SJSA1 (cell line): ENCODE measurements at regions not wholly inside any gene's neighbourhood (a gene's known extent, or its start where the extent isn't known, plus 50 kb on each side); places are given as distances from the start of the nearest gene placed in this dataset.

Source experiments
- DNase-seq, 2 experiments: peaks; one replicate each; pipeline ENCODE4 v3.0.0-alpha.2; 2015 to 2020; ENCODE audit warnings: low spot score in 2 of 2, low read depth in 1 of 2
- H3K27ac ChIP-seq: fragments of 250-450 bp; sonication (Bioruptor Pico); 2 replicates; pipeline ENCODE4 v1.5.1; 2020; ENCODE audit warnings: mild to moderate bottlenecking, moderate library complexity
- H3K27me3 ChIP-seq: fragments of 250-450 bp; sonication (Bioruptor Pico); replicated peaks from 2 replicates; pipeline ENCODE4 v1.5.1; 2020; ENCODE audit warnings: mild to moderate bottlenecking, moderate library complexity
- H3K36me3 ChIP-seq: fragments of 250-450 bp; sonication (Bioruptor Pico); 2 replicates; pipeline ENCODE4 v1.5.1; 2020; ENCODE audit warnings: mild to moderate bottlenecking
- H3K4me1 ChIP-seq: fragments of 250-450 bp; sonication (Bioruptor Pico); replicated peaks from 2 replicates; pipeline ENCODE4 v1.6.1; 2021; ENCODE audit warnings: mild to moderate bottlenecking
- H3K4me3 ChIP-seq: fragments of 250-450 bp; sonication (Bioruptor Pico); 2 replicates; pipeline ENCODE4 v1.5.1; 2020; ENCODE audit warnings: mild to moderate bottlenecking
- H3K9me3 ChIP-seq: fragments of 250-450 bp; sonication (Bioruptor Pico); replicated peaks from 2 replicates; pipeline ENCODE4 v1.5.1; 2020; ENCODE audit warnings: mild to moderate bottlenecking

DNA sequence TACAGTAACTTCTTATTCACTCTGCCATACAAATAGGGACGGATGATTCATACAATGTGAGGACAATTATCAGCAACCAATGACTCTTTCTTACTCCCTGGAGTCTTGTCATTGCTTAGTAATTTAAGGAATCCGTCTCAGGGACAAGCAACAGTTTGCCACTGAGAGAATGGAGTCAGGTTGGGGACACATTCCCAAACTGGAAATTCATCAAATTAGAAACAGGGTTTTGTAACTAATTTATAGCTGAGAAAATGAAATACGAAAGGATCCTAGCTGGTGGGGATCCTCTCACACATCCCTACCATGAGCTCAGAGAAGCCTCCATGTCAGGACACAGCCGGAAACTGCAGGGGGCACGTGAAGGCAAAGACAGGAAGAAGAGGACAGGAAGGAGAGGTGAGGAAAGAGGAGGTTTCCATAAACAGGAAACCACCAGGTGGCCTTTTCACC lies 50.4 kb upstream of the KDR start:
- H3K27me3 ChIP-seq: no peaks in the 10 kb centered on the region
- peaks cover 45% of the 10 kb centered on the region for H3K36me3 ChIP-seq
- peak; percentile 69 to 95 for DNase-seq
- peak overlapping the region; percentile 54 for H3K4me3 ChIP-seq
- peaks cover 77% of the 10 kb centered on the region for H3K4me1 ChIP-seq
- H3K9me3 ChIP-seq: no peaks in the 10 kb centered on the region
- H3K27ac ChIP-seq: peak overlapping the region; percentile 99

- Histone ChIP-seq H3K27me3 (no peaks in the 10 kb centered on the region), H3K4me1 (peaks cover 79% of the 10 kb centered on the region), H3K36me3 (peaks cover 52% of the 10 kb centered on the region), H3K27ac (peak overlapping the region; percentile 99), H3K9me3 (no peaks in the 10 kb centered on the region), H3K4me3 (peak overlapping the region; percentile 54)
- no peak for DNase-seq
These were observed 51.1 kb upstream of the KDR start for GRCh38 chr4:55176497-55176896.

DNA sequence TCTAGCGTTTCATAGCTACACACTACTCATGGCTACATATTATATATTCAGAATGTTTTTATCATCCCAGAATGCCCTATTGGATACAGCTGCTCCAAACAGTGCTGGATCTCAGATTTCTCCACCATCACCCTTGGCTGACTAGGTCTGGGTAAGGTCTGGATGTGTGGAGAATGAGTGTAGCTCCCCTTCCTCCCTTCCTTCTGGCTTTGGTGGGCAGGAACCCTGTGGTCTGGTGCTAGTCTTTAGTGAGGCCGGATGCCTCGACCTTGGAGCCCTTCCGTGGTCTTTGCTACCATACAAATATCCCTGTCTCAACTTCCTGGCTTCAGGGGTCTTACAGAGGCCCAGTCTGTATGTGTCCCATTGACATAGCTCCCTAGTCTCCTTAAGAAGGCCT lies 52.1 kb upstream of the KDR start:
- peak overlapping the region; percentile 54; the same call in 1 of the 2 replicates for H3K4me3 ChIP-seq
- peak overlapping the region; percentile 99 for H3K27ac ChIP-seq
- DNase-seq: no peak
- H3K4me1 ChIP-seq: peaks cover 80% of the 10 kb centered on the region
- H3K27me3 ChIP-seq: no peaks in the 10 kb centered on the region
- H3K36me3 ChIP-seq: peaks cover 59% of the 10 kb centered on the region
- H3K9me3 ChIP-seq: no peaks in the 10 kb centered on the region

DNA sequence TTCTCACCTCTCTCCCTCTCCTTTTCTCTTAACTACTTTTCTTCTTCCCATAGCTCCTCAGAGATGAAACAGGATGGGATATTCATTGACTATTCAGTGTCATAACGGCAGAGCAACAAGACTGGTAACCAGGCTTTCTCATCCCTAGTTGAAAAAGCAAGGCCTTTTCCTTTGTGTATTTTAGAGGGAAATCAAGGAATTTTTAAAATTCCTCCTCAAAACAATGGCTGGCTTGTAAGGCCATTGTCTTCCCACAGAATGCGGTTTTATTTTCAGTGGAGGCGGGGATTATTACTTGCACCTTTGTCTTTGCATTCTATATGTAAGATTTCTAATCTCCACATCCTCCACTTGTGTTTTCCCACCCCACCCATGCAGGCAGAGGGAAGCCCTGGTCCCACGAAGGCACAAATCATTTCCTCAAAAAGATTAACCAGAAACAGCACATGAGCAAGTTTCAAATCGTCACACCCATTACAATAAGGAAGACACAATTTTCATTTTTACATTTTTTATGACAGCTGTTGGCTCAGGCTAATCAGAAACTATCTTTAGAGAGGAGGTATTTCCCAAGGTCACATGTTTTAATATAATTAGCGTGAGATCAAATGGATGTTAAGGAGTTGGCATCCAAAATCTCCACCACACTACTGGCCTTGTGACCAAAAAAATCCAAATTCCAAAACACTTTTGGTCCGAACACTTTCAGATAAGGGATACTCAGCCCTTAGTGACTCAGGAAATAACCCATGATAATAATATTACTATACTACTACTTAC lies 53.0 kb upstream of the KDR start:
- Histone ChIP-seq H3K27me3 (no peaks in the 10 kb centered on the region), H3K4me3 (peak overlapping the region; percentile 54; the same call in 1 of the 2 replicates), H3K9me3 (no peaks in the 10 kb centered on the region), H3K27ac (peak overlapping the region; percentile 99), H3K36me3 (peaks cover 65% of the 10 kb centered on the region), H3K4me1 (peaks cover 78% of the 10 kb centered on the region)
- peak in 1 of 2 experiments; percentile 65 for DNase-seq

GRCh38 chr4:55181010-55182005 lies 55.9 kb upstream of the KDR start:
- Histone ChIP-seq H3K4me3 (no peak overlapping the region), H3K27me3 (no peaks in the 10 kb centered on the region), H3K4me1 (peaks cover 70% of the 10 kb centered on the region), H3K27ac (no peak overlapping the region), H3K36me3 (peaks cover 70% of the 10 kb centered on the region), H3K9me3 (no peaks in the 10 kb centered on the region)
- no peak for DNase-seq

- DNase-seq: peak; percentile 82 to 84
- H3K4me3 ChIP-seq: no peak overlapping the region
- no peaks in the 10 kb centered on the region for H3K27me3 ChIP-seq
- peaks cover 45% of the 10 kb centered on the region for H3K36me3 ChIP-seq
- peak overlapping the region; percentile 43 for H3K27ac ChIP-seq
- H3K9me3 ChIP-seq: no peaks in the 10 kb centered on the region
- H3K4me1 ChIP-seq: peaks cover 47% of the 10 kb centered on the region
These were observed 58.7 kb upstream of the KDR start for GRCh38 chr4:55183926-55184599.

DNA sequence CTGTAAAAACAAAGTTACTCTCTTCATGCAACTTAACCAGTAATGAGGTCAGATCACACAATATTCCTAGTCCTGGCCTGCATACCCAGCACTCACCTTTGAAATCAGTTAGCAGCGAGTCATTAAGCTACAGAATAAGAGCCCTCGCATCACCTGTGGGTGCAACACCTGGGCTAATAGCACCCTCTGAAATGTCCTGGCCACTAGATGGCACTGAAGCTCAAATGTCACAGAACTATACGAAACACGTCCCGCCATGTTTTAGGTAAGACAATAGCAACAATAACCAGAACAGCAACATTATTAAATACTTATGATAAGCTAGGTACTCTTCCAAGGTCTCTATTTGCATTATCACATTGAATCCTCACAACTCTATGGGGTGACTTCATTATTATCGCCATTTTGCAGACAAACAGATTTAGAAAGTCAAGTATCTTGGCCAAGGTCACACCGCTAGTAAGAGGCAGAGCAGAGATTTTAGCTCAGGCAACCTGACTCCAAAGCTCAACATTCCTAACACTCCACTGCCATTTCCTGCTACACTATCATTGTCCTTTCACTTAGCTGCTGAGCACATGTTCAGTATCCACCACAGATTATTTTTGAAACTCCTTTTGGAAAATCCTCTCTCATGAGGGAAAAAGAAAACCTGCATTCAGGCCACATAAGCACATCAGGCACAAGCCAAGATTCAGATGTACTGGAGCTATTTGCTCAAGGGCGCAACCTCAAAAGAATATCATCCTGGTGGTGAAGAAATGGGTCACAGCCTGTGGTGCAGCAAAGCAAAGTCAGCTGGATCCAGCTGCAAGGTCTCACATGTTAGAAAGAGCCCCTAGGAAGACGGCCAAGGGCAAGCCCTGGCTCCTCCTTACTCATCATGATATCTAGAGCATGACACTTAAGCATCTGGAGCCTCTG lies 59.5 kb upstream of the KDR start:
- H3K9me3 ChIP-seq: no peaks in the 10 kb centered on the region
- no peak for DNase-seq
- no peaks in the 10 kb centered on the region for H3K27me3 ChIP-seq
- peaks cover 47% of the 10 kb centered on the region for H3K4me1 ChIP-seq
- H3K27ac ChIP-seq: peak overlapping the region; percentile 43
- no peak overlapping the region for H3K4me3 ChIP-seq
- peaks cover 37% of the 10 kb centered on the region for H3K36me3 ChIP-seq

GRCh38 chr4:55186123-55186522 lies 60.7 kb upstream of the KDR start:
- H3K4me1 ChIP-seq: peaks cover 37% of the 10 kb centered on the region
- H3K27ac ChIP-seq: no peak overlapping the region
- 0 out of 2 replicates have a peak, but pooled peaks cover 4% of the 10 kb centered on the region for H3K9me3 ChIP-seq
- no peak overlapping the region for H3K4me3 ChIP-seq
- H3K36me3 ChIP-seq: peaks cover 24% of the 10 kb centered on the region
- no peak for DNase-seq
- H3K27me3 ChIP-seq: no peaks in the 10 kb centered on the region

DNA sequence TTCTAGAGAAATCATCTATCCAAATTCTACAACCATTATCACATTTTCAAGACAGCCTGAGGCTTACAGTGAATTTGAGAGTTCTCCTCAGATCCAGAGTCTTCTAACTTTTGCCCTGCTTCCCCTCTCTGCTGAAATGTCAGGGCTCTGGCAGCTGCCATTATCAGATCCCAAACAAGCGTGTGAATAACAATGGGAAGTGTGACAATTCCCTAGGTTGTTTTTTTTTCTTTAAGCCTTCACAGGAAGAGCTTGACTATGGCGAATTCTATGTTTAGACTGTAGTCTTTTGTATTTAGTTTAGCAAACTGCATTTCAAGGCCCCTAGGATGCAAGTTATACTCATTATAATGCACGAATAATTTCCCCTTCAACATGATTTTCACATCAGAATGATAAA lies 61.3 kb upstream of the KDR start:
- no peak for DNase-seq
- H3K27me3 ChIP-seq: no peaks in the 10 kb centered on the region
- 0 out of 2 replicates have a peak, but pooled peaks cover 4% of the 10 kb centered on the region for H3K9me3 ChIP-seq
- H3K36me3 ChIP-seq: peaks cover 19% of the 10 kb centered on the region
- no peak overlapping the region for H3K4me3 ChIP-seq
- no peak overlapping the region for H3K27ac ChIP-seq
- H3K4me1 ChIP-seq: peaks cover 32% of the 10 kb centered on the region

DNA sequence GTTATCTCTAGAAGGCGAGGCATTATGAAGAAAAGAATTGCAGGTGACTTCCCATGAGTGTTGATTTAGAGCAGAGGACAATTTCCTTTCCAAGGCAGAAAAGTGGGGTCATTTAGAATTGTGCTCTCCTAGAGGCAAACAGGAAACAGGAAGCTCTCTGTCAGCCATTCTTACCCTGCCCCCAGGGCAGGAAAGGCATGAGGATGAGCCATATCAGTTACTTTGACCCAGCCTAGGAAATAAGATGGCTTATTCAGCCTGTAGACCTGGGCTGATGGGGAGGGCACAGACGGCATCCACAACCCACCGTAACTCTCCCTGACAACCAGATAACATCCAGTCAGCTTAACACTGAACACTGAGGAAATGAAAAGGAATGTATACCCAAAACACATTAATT lies 88.8 kb upstream of the KDR start:
- Histone ChIP-seq H3K4me1 (no peaks in the 10 kb centered on the region), H3K27me3 (no peaks in the 10 kb centered on the region), H3K9me3 (no peaks in the 10 kb centered on the region), H3K27ac (no peak overlapping the region), H3K36me3 (no peaks in the 10 kb centered on the region), H3K4me3 (no peak overlapping the region)
- no peak for DNase-seq

GRCh38 chr4:55215087-55215486 lies 89.7 kb upstream of the KDR start:
- Histone ChIP-seq H3K9me3 (no peaks in the 10 kb centered on the region), H3K36me3 (no peaks in the 10 kb centered on the region), H3K4me3 (no peak overlapping the region), H3K4me1 (no peaks in the 10 kb centered on the region), H3K27me3 (0 out of 2 replicates have a peak, but pooled peaks cover 2% of the 10 kb centered on the region), H3K27ac (no peak overlapping the region)
- DNase-seq: no peak

GRCh38 chr4:55216863-55217635 lies 91.7 kb upstream of the KDR start:
- no peaks in the 10 kb centered on the region for H3K9me3 ChIP-seq
- H3K27ac ChIP-seq: no peak overlapping the region
- no peak for DNase-seq
- 0 out of 2 replicates have a peak, but pooled peaks cover 2% of the 10 kb centered on the region for H3K27me3 ChIP-seq
- H3K4me3 ChIP-seq: no peak overlapping the region
- H3K4me1 ChIP-seq: no peaks in the 10 kb centered on the region
- H3K36me3 ChIP-seq: no peaks in the 10 kb centered on the region
